Lung (tissue), 11 donors: ENCODE measurements at regions not wholly inside any gene's neighbourhood (a gene's known extent, or its start where the extent isn't known, plus 50 kb on each side); places are given as distances from the start of the nearest gene placed in this dataset.

Source experiments
- ATAC-seq: fragments of 200-7000 bp; cut with Tn5 transposase; one replicate; pipeline ENCODE4 v1.9.1; 2020; ENCODE audit warnings: moderate number of reproducible peaks; ENCODE audit not compliant: insufficient read depth, low FRiP score
- DNase-seq, 3 donors: peaks; one replicate each; pipeline ENCODE4 v3.0.0-alpha.2; 2013 to 2017
- H3K27ac ChIP-seq, 2 donors: one replicate each; pipeline ENCODE4 v1.5.1; 2013; ENCODE audit warnings: mild to moderate bottlenecking in 2 of 2, moderate library complexity in 2 of 2, control low read depth in 1 of 2, inconsistent platforms in 1 of 2, low read depth in 1 of 2, low read length in 1 of 2
- H3K27me3 ChIP-seq, 3 donors: one replicate each; pipeline ENCODE4 v1.5.1; 2013; ENCODE audit warnings: low read length in 2 of 3; ENCODE audit not compliant: control insufficient read depth in 3 of 3, insufficient read depth in 3 of 3
- H3K36me3 ChIP-seq, 4 donors: one replicate each; pipeline ENCODE4 v1.5.1; 2013; ENCODE audit warnings: low read length in 4 of 4, mild to moderate bottlenecking in 1 of 4, moderate library complexity in 1 of 4; ENCODE audit not compliant: control insufficient read depth in 4 of 4, insufficient read depth in 4 of 4
- H3K4me1 ChIP-seq, 5 donors: one replicate each; pipeline ENCODE4 v1.5.1; 2013; ENCODE audit warnings: low read length in 5 of 5, mild to moderate bottlenecking in 2 of 5, moderate library complexity in 1 of 5; ENCODE audit not compliant: control insufficient read depth in 5 of 5, insufficient read depth in 5 of 5
- H3K4me3 ChIP-seq: one replicate; pipeline ENCODE4 v1.5.1; 2013; ENCODE audit warnings: mild to moderate bottlenecking, control low read depth, moderate library complexity
- H3K9ac ChIP-seq, 2 donors: one replicate each; pipeline ENCODE4 v1.5.1; 2013; ENCODE audit warnings: low read length in 2 of 2, control low read depth in 1 of 2; ENCODE audit not compliant: insufficient read depth in 1 of 2
- H3K9me3 ChIP-seq, 4 donors: one replicate each; pipeline ENCODE4 v1.5.1; 2013; ENCODE audit warnings: low read length in 3 of 4, mild to moderate bottlenecking in 1 of 4, moderate library complexity in 1 of 4; ENCODE audit not compliant: control insufficient read depth in 4 of 4, insufficient read depth in 3 of 4
- WGBS, 2 donors: extraction: QIAGEN DNeasy Blood & Tissue Kit; methylation state at CpG; one replicate each; pipeline ENCODE4 v1.1.7; 2013; 5-methylcytosine and 5-hydroxymethylcytosine counted together
- TF ChIP-seq, protein P1 (sequence below): IDR thresholded peaks from 2 replicates; pipeline ENCODE4 v1.5.1; 2012; ENCODE audit warnings: mild to moderate bottlenecking; ENCODE audit errors: control extremely low read depth, extremely low read depth
- donor health status: control.
- donor health status: control.
- donor health status: Bipolar disorder and iron deficiency.
- donor health status: healthy.
- donor health status: DM: yes; HTN: yes; CAD: no.

DNA sequence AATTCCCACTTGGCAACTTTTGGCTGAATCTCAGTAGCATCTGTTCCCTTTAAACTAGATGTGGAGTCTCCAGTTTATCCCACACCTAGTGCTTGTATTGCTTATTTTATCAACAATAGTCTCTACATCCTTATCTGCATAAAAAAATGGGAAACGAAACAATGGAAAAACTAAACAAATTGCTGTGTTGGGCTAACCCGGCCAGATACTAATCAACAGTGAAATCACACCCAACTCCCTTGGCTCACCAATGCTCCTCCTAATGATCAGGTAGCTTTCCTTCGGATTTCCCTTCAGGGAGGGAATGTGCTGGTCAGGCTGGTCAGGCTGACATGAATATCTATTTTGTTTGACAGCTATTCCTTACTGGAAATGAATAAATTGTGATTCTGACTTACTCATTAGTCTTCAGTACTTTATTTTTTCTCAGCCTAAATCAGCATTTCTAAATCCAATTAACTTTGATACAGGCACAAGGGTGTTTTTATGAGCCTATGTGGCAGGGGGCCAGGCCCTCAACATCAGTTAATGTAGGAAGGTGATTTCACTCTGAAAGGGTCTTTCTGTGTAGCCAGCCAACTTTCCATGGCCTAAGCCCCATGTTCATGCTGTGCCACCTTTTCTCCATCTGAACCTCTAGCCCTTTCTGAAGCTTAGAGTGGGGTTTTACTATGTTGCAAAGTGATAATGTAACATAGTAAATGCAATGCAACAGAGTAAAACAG lies 170.5 kb upstream of the NPSR1 start:
- H3K9me3 ChIP-seq, result no peaks in the 10 kb centered on the region
- DNase-seq (no peak), ATAC-seq (no peak)
- TF ChIP-seq, protein P1, sequence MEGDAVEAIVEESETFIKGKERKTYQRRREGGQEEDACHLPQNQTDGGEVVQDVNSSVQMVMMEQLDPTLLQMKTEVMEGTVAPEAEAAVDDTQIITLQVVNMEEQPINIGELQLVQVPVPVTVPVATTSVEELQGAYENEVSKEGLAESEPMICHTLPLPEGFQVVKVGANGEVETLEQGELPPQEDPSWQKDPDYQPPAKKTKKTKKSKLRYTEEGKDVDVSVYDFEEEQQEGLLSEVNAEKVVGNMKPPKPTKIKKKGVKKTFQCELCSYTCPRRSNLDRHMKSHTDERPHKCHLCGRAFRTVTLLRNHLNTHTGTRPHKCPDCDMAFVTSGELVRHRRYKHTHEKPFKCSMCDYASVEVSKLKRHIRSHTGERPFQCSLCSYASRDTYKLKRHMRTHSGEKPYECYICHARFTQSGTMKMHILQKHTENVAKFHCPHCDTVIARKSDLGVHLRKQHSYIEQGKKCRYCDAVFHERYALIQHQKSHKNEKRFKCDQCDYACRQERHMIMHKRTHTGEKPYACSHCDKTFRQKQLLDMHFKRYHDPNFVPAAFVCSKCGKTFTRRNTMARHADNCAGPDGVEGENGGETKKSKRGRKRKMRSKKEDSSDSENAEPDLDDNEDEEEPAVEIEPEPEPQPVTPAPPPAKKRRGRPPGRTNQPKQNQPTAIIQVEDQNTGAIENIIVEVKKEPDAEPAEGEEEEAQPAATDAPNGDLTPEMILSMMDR, result no peak
- no peaks in the 10 kb centered on the region for H3K4me1 ChIP-seq
- WGBS, 2 donors, result 75 to 82% methylated on average over 3 of the region's 3 CpGs
- H3K27me3 ChIP-seq, result no peaks in the 10 kb centered on the region
- H3K9ac ChIP-seq, result no peak overlapping the region
- H3K36me3 ChIP-seq, result no peaks in the 10 kb centered on the region
- H3K4me3 ChIP-seq, result no peak overlapping the region
- H3K27ac ChIP-seq, result no peak overlapping the region

- TF ChIP-seq, protein P1, result no peak
- DNase-seq (no peak), ATAC-seq (no peak)
- no peak overlapping the region for H3K27ac ChIP-seq
- H3K27me3 ChIP-seq, result no peaks in the 10 kb centered on the region
- H3K4me3 ChIP-seq, result no peak overlapping the region
- no peaks in the 10 kb centered on the region for H3K4me1 ChIP-seq
- WGBS, 2 donors, result 83 to 89% methylated on average over 4 of the region's 4 CpGs
- no peaks in the 10 kb centered on the region for H3K9me3 ChIP-seq
- H3K36me3 ChIP-seq, result no peaks in the 10 kb centered on the region
- H3K9ac ChIP-seq, result no peak overlapping the region
Observed at GRCh38 chr7:34488766-34489165, 169.3 kb upstream of the NPSR1 start.

DNA sequence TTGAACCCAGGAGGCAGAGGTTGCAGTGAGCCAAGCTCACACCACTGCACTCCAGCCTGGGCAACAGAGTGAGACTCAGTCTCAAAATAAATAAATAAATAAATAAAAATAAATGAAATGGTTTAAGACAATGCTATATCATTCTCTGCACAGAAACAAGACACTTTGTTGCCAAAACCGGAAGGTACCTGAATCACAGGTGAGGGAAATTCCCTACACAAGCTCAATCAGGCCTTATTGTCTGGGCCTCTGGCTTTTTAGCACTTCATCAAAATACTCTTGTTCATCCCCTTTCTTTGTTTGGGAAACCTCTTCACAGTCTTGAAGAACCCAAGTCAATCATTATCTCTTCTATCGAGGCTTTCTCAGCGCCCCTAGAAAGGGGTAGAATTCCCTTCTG lies 166.1 kb upstream of the NPSR1 start:
- DNase-seq (no peak), ATAC-seq (no peak)
- TF ChIP-seq, protein P1, result no peak
- 87 to 92% methylated on average over 3 of the region's 3 CpGs for WGBS, 2 donors
- no peak overlapping the region for H3K4me3 ChIP-seq
- H3K36me3 ChIP-seq, result no peaks in the 10 kb centered on the region
- H3K9ac ChIP-seq, result no peak overlapping the region
- H3K9me3 ChIP-seq, result no peaks in the 10 kb centered on the region
- no peaks in the 10 kb centered on the region for H3K27me3 ChIP-seq
- no peak overlapping the region for H3K27ac ChIP-seq
- H3K4me1 ChIP-seq, result no peaks in the 10 kb centered on the region

GRCh38 chr7:34493752-34494151 lies 164.3 kb upstream of the NPSR1 start:
- TF ChIP-seq, protein P1, result no peak
- WGBS, 2 donors, result 92% methylated on average over 4 of the region's 4 CpGs
- Histone ChIP-seq H3K4me3 (no peak overlapping the region), H3K4me1 (no peaks in the 10 kb centered on the region), H3K27ac (no peak overlapping the region), H3K36me3 (no peaks in the 10 kb centered on the region), H3K9me3 (no peaks in the 10 kb centered on the region), H3K27me3 (no peaks in the 10 kb centered on the region), H3K9ac (no peak overlapping the region)
- DNase-seq (no peak), ATAC-seq (no peak)
